ENCODE measurements at regions not wholly inside any gene's neighbourhood (a gene's known extent, or its start where the extent isn't known, plus 50 kb on each side); places are given as distances from the start of the nearest gene placed in this dataset.

DNA sequence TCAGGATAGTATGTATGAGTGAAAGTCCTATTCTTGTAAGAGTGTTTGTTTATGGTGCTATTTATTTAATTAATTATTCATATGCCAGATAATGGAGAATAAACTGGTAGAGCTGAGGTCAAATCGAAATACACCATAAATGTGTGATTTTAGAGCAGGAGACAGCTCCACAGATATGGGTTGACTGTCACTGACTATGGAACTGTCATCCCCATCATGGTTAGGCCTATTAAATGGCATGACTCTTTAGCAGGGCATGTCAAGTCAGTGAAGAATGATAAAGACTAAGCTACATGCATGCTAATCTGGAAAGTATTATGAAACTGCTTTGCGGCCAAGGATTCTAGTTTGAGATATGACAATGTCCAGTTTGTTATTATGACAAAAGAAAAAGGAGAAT is 658.6 kb downstream of the ISL1 start:
- TF ChIP-seq, protein P1, sequence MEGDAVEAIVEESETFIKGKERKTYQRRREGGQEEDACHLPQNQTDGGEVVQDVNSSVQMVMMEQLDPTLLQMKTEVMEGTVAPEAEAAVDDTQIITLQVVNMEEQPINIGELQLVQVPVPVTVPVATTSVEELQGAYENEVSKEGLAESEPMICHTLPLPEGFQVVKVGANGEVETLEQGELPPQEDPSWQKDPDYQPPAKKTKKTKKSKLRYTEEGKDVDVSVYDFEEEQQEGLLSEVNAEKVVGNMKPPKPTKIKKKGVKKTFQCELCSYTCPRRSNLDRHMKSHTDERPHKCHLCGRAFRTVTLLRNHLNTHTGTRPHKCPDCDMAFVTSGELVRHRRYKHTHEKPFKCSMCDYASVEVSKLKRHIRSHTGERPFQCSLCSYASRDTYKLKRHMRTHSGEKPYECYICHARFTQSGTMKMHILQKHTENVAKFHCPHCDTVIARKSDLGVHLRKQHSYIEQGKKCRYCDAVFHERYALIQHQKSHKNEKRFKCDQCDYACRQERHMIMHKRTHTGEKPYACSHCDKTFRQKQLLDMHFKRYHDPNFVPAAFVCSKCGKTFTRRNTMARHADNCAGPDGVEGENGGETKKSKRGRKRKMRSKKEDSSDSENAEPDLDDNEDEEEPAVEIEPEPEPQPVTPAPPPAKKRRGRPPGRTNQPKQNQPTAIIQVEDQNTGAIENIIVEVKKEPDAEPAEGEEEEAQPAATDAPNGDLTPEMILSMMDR (conservative IDR thresholded peaks at IDR 0.05; ENCODE audit: low read length), result no peak
- TF ChIP-seq EZH2phosphoT487 (IDR thresholded peaks at IDR 0.05; ENCODE audit: borderline replicate concordance), result no peak
